GM12874 (cell line): ENCODE measurements at regions not wholly inside any gene's neighbourhood (a gene's known extent, or its start where the extent isn't known, plus 50 kb on each side); places are given as distances from the start of the nearest gene placed in this dataset.

Experiments
- CTCF ChIP-seq: IDR thresholded peaks from 2 replicates; pipeline ENCODE4 v1.5.1; 2011; ENCODE audit warnings: low read depth, mild to moderate bottlenecking, control low read depth, low read length, moderate library complexity; ENCODE audit not compliant: insufficient read depth

DNA sequence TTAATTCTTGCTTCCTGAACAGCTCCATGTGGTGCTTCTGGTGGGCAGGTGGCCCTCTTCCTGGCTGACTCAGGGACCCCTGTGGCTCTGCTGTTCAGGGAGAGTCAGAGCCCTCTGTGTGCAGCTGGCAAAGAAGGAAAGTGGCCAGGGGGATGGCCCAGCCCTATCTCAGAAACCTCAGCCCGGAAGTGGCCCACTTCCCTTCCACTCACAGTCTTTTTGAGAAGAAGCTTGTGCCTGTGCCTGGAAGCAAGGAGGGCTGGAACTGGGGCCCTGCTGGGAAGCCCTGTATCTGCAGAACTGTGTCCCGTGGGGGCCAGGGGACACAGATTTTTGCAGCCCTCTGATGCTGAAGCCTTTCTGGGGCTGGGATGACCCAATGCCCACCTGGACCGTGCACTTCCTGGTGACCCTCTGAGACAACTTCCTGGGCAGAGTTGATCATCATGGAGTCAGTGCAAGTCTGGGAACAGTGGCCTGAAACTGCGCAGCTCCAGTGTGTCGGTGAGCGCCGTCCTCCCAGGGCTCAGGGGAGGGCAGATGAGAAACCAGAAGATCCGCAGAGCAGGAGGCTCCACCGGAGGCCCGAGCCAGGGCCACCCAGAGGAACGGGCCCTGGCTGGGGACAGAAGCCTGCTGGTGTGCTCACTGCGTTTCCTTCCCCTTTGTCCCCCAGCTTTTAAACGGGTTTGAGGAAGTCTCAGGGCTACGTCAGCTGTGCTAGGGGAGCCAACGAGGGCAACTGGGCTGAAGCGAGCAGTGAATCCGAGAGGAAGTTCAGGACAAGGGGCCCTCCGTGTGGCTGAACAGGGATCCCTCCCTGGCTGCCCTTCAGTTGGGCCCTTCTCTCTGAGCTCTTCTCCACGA, 217.4 kb upstream of the RTL1 start:
- TF ChIP-seq CTCF = no peak

GRCh38 chr14:101121508-101122139, 218.1 kb upstream of the RTL1 start:
- TF ChIP-seq CTCF = no peak

- no peak for TF ChIP-seq CTCF
These were observed 219.0 kb upstream of the RTL1 start for GRCh38 chr14:101122237-101123141.

DNA sequence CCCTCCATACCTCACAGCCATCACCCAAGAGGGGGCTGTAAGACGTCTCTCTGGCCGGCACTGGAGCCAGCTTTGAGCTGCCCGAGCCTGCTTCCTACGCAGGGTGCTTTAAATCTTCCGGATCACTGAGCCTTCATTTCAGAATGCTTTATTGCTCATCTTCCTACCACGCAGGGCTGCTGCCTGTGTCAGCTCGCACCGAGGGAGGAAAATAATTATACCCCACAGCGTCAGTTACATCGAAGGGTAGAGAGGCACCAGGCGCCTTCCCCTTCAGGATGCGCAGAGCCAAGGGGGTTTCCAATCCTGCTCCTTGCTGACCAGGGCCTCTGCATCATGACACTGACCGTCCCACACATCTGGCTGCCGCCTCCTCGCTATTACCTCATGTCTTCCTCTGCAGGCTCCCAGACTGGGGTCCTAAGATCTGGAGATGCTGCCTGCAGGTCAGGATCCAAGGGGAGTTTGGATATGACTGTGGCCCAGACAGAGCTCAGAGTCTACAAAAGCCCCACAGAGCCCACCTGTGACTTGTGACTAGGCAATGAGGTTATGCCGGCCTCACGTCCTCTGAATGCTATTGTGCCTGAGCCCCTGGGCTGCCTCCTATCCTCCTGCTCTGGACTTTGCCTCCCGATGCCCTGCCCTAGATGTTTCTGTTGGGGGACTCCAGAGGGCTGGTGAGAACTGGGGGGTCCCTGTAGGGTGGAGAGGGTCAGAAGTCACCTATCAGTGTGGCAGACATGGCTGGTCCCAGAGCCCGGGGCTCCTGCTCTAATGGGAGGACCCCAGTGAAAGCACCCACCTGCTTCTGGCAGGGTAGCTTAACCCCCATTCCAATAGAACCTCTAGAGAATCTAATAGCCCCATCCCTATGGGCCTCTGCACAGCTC, 220.3 kb upstream of the RTL1 start:
- TF ChIP-seq CTCF = no peak

DNA sequence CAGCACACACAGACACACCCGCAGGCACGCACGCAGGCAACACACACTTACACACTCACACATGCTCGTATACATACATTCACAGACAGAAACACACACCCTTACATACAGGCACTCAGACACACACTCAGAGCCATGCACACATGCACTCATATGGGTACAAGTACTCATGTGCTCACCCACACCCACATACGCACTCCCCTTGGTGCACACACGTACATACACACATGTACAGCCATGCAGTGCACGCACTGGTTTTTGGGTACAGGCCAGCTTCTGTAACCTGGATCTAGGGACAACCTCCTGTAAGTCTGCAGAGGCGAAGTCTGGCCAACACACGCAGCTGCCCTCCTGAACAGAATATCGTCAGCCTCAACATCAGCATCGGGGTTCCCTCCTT, 221.3 kb upstream of the RTL1 start:
- no peak for TF ChIP-seq CTCF

GRCh38 chr14:101125313-101125712, 221.8 kb upstream of the RTL1 start:
- no peak for TF ChIP-seq CTCF
